ENCODE measurements at regions not wholly inside any gene's neighbourhood (a gene's known extent, or its start where the extent isn't known, plus 50 kb on each side); places are given as distances from the start of the nearest gene placed in this dataset.

DNA sequence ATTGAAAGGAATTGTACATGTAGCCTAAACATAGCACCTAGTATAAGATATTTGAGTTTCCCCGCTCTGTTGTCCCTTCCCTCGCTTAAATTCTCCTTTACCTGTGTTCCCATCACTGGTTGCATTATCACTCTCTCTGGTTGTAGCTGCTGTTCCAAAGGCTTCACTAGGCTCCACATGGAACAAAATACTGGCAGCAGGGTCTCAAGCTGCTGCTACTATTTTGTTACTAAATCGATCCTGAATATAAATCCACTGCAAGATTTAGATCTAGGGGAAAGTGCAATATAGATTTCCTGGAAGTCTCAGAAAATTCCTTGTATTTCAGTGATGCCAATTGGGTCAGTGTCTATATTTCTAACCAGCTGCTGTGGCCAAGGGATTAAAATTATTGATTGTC lies 443.5 kb downstream of the SATB2 start:
- no peak for TF ChIP-seq TBL1XR1 (IDR thresholded peaks at IDR 0.05; ENCODE audit: low read length in 2 of 2)
- no peak for TF ChIP-seq POLR2A (conservative IDR thresholded peaks at IDR 0.05)
- TF ChIP-seq, protein P1, sequence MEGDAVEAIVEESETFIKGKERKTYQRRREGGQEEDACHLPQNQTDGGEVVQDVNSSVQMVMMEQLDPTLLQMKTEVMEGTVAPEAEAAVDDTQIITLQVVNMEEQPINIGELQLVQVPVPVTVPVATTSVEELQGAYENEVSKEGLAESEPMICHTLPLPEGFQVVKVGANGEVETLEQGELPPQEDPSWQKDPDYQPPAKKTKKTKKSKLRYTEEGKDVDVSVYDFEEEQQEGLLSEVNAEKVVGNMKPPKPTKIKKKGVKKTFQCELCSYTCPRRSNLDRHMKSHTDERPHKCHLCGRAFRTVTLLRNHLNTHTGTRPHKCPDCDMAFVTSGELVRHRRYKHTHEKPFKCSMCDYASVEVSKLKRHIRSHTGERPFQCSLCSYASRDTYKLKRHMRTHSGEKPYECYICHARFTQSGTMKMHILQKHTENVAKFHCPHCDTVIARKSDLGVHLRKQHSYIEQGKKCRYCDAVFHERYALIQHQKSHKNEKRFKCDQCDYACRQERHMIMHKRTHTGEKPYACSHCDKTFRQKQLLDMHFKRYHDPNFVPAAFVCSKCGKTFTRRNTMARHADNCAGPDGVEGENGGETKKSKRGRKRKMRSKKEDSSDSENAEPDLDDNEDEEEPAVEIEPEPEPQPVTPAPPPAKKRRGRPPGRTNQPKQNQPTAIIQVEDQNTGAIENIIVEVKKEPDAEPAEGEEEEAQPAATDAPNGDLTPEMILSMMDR (IDR thresholded peaks at IDR 0.05 in 2 of 3, conservative IDR thresholded peaks at IDR 0.05 in 1 of 3; ENCODE audit: insufficient read depth in 2 of 3, low read depth in 1 of 3, low read length in 3 of 3): no peak
- no peak for TF ChIP-seq ZNF23 (CRISPR knock-in tag; IDR thresholded peaks at IDR 0.05)
- TF ChIP-seq POLR2AphosphoS5 (IDR thresholded peaks at IDR 0.05; ENCODE audit: control insufficient read depth, insufficient read depth, low read depth, low read length): no peak
